SK-N-SH (cell line): ENCODE measurements at regions not wholly inside any gene's neighbourhood (a gene's known extent, or its start where the extent isn't known, plus 50 kb on each side); places are given as distances from the start of the nearest gene placed in this dataset.

ENCODE experiments used
- CTCF ChIA-PET: fragments of 300-600, 350-600 bp; formaldehyde crosslinking; extraction: SDS; loops from one replicate; lab custom pipeline; 2021; lab: Yijun Ruan, JAX
- POLR2A ChIA-PET: fragments of 350-600 bp; sonication (Branson Sonifier 250); formaldehyde crosslinking; extraction: SDS; loops from one replicate; lab custom pipeline; 2020; ENCODE audit warnings: antibody characterized with exemption, inconsistent platforms; lab: Yijun Ruan, JAX
- DNase-seq: peaks from one replicate; pipeline ENCODE4 v3.0.0; 2012
- H2AFZ ChIP-seq: fragments of 200-600 bp; sonication (generic); 2 replicates; pipeline ENCODE4 v1.8.1; 2016; ENCODE audit warnings: antibody characterized with exemption, mild to moderate bottlenecking, low read depth
- H3F3A ChIP-seq: fragments of 200-600 bp; sonication (generic); replicated peaks from 2 replicates; pipeline ENCODE3; 2016; ENCODE audit warnings: antibody characterized with exemption, mild to moderate bottlenecking; ENCODE audit not compliant: insufficient read depth
- H3K27ac ChIP-seq, 2 experiments: fragments of 200-500 bp in 1 of 2; fragments of 200-600 bp in 1 of 2; sonication (Bioruptor generic) in 1 of 2; sonication (generic), shearing (Covaris generic) in 1 of 2; 2 replicates each; pipeline versions ENCODE4 v1.5.1 to v1.6.1; 2014 to 2016; ENCODE audit warnings: low read depth in 2 of 2, inconsistent platforms in 1 of 2, low read length in 1 of 2, mild to moderate bottlenecking in 1 of 2, mixed read lengths in 1 of 2
- H3K27me3 ChIP-seq: fragments of 200-600 bp; sonication (generic), shearing (Covaris generic); 2 replicates; pipeline ENCODE4 v1.6.1; 2016; ENCODE audit warnings: mixed run types; ENCODE audit not compliant: insufficient read depth
- H3K36me3 ChIP-seq, 2 experiments: fragments of 200-500 bp in 1 of 2; fragments of 200-600 bp in 1 of 2; sonication (Bioruptor generic) in 1 of 2; sonication (generic) in 1 of 2; replicated peaks in 1 of 2; 2 replicates each; pipeline versions ENCODE3 to v1.5.1; 2014 to 2016; ENCODE audit warnings: low read length in 1 of 2, mild to moderate bottlenecking in 1 of 2; ENCODE audit not compliant: insufficient read depth in 2 of 2, control insufficient read depth in 1 of 2
- H3K4me1 ChIP-seq, 2 experiments: fragments of 200-500 bp in 1 of 2; fragments of 200-600 bp in 1 of 2; sonication (Bioruptor generic) in 1 of 2; sonication (generic), shearing (Covaris generic) in 1 of 2; 2 replicates each; pipeline versions ENCODE4 v1.5.1 to v1.6.1; 2014 to 2016; ENCODE audit warnings: low read depth in 1 of 2, low read length in 1 of 2, mixed run types in 1 of 2; ENCODE audit not compliant: insufficient read depth in 2 of 2, control insufficient read depth in 1 of 2
- H3K4me2 ChIP-seq: fragments of 200-600 bp; sonication (generic), shearing (Covaris generic); 2 replicates; pipeline ENCODE4 v1.6.1; 2017; ENCODE audit warnings: mixed run types
- H3K4me3 ChIP-seq, 2 experiments: fragments of 200-500 bp in 1 of 2; fragments of 200-600 bp in 1 of 2; sonication (Bioruptor generic) in 1 of 2; sonication (generic), shearing (Covaris generic) in 1 of 2; 2 replicates each; pipeline versions ENCODE4 v1.5.1 to v1.8.1; 2014 to 2016; ENCODE audit warnings: low read depth in 2 of 2, inconsistent platforms in 1 of 2, low read length in 1 of 2, mild to moderate bottlenecking in 1 of 2, mixed read lengths in 1 of 2, moderate library complexity in 1 of 2
- H3K79me2 ChIP-seq: fragments of 200-600 bp; sonication (generic); 2 replicates; pipeline ENCODE4 v1.8.1; 2017; ENCODE audit warnings: mild to moderate bottlenecking; ENCODE audit not compliant: insufficient read depth
- H3K9ac ChIP-seq: fragments of 200-600 bp; sonication (generic); 2 replicates; pipeline ENCODE4 v1.6.1; 2017; ENCODE audit warnings: mixed run types
- H3K9me2 ChIP-seq: fragments of 200-600 bp; sonication (generic); 2 replicates; pipeline ENCODE4 v1.6.1; 2017; ENCODE audit warnings: mixed run types
- H3K9me3 ChIP-seq: fragments of 200-600 bp; sonication (generic); 2 replicates; pipeline ENCODE4 v1.6.1; 2017; ENCODE audit warnings: mixed run types, mild to moderate bottlenecking, moderate library complexity
- H4K20me1 ChIP-seq: fragments of 200-600 bp; sonication (generic); 2 replicates; pipeline ENCODE4 v1.6.1; 2017; ENCODE audit warnings: mild to moderate bottlenecking, mixed run types; ENCODE audit not compliant: insufficient read depth
- EZH2phosphoT487 ChIP-seq: fragments of 200-600 bp; sonication (generic); IDR thresholded peaks from 2 replicates; pipeline ENCODE4 v1.6.1; 2017; ENCODE audit warnings: low read depth, mixed run types, mild to moderate bottlenecking, antibody characterized with exemption, moderate library complexity, borderline replicate concordance
- FOXJ3 ChIP-seq: sonication (generic); formaldehyde crosslinking; IDR thresholded peaks from 2 replicates; pipeline ENCODE4 v1.5.1; 2020; ENCODE audit warnings: mild to moderate bottlenecking, missing genetic modification reagents
- FOXM1 ChIP-seq: IDR thresholded peaks from 2 replicates; pipeline ENCODE4 v1.4.0; 2012; ENCODE audit warnings: low read depth, mild to moderate bottlenecking
- GATA2 ChIP-seq: sonication (generic); formaldehyde crosslinking; IDR thresholded peaks from 2 replicates; pipeline ENCODE4 v1.5.0; 2020; ENCODE audit warnings: mild to moderate bottlenecking, missing genetic modification reagents
- IRF3 ChIP-seq: fragments of 150-350 bp; IDR thresholded peaks from 2 replicates; pipeline ENCODE4 v1.6.1; 2016; ENCODE audit warnings: mild to moderate bottlenecking, low read depth, low read length
- PBX3 ChIP-seq: IDR thresholded peaks from 2 replicates; pipeline ENCODE4; 2012
- POLR2AphosphoS5 ChIP-seq: IDR thresholded peaks from 2 replicates; pipeline ENCODE4 v1.6.1; 2012; ENCODE audit warnings: low read depth, low read length
- RAD21 ChIP-seq: IDR thresholded peaks from 2 replicates; pipeline ENCODE4 v1.6.1; 2012; ENCODE audit warnings: mild to moderate bottlenecking, low read length
- RCOR1 ChIP-seq: fragments of 150-350 bp; IDR thresholded peaks from 2 replicates; pipeline ENCODE4 v1.6.1; 2017; ENCODE audit warnings: antibody characterized with exemption, low read length
- SIN3A ChIP-seq: IDR thresholded peaks from 2 replicates; pipeline ENCODE4 v1.6.1; 2012; ENCODE audit warnings: low read depth, mild to moderate bottlenecking, low read length, moderate library complexity, borderline replicate concordance
- SMC3 ChIP-seq: IDR thresholded peaks from 2 replicates; pipeline ENCODE4 v1.6.1; 2012; ENCODE audit warnings: low read depth, low read length, improper control_type of control experiment
- TAF1 ChIP-seq: IDR thresholded peaks from 2 replicates; pipeline ENCODE4 v1.6.1; 2012; ENCODE audit warnings: low read depth, mild to moderate bottlenecking, low read length, moderate library complexity, borderline replicate concordance
- TCF12 ChIP-seq: IDR thresholded peaks from 2 replicates; pipeline ENCODE4 v1.4.0; 2012
- USF1 ChIP-seq: IDR thresholded peaks from 2 replicates; pipeline ENCODE4 v1.4.0; 2012; ENCODE audit warnings: low read depth, borderline replicate concordance
- WGBS: methylation state at CpG from one replicate; pipeline ENCODE4 v1.1.6; 2017; ENCODE audit warnings: low lambda C conversion rate; 5-methylcytosine and 5-hydroxymethylcytosine counted together

- Histone ChIP-seq H3K4me2 (no peak overlapping the region), H3K9me2 (no peaks in the 10 kb centered on the region), H2AFZ (no peak overlapping the region), H3K27me3 (peaks cover 6% of the 10 kb centered on the region; the same call in 1 of the 2 replicates), H4K20me1 (no peaks in the 10 kb centered on the region), H3F3A (no peaks in the 10 kb centered on the region), H3K79me2 (no peaks in the 10 kb centered on the region), H3K36me3 (no peaks in the 10 kb centered on the region), H3K4me3 (no peak overlapping the region), H3K9ac (no peak overlapping the region), H3K9me3 (no peaks in the 10 kb centered on the region), H3K4me1 (no peaks in the 10 kb centered on the region), H3K27ac (no peak overlapping the region)
- no peak for DNase-seq
- CTCF ChIA-PET, result interaction anchor here (1.1 to 1.6 kb wide), 2 partner anchors 20 to 667 kb away, joined by 3 to 5 read pairs; no protein-coding TSS in a partner anchor
- TF ChIP-seq SMC3, result no peak
- no peak for TF ChIP-seq GATA2 (CRISPR knock-in tag)
- no peak for TF ChIP-seq TAF1
- no peak for TF ChIP-seq TCF12
- no peak for TF ChIP-seq FOXM1
- TF ChIP-seq IRF3, result no peak
- TF ChIP-seq PBX3, result no peak
- TF ChIP-seq RCOR1, result no peak
- TF ChIP-seq RAD21, result no peak
- 19% methylated on average over 3 of the region's 3 CpGs for WGBS
- POLR2A ChIA-PET, result no interaction called here
Measured at GRCh38 chr6:137981758-137982157, 114.7 kb downstream of the TNFAIP3 start.

- CTCF ChIA-PET, result interaction anchor here (1.6 kb wide), 1 partner anchor 19 kb away, joined by 5 read pairs; no protein-coding TSS in a partner anchor
- Histone ChIP-seq H3K9ac (no peak overlapping the region), H3K36me3 (no peaks in the 10 kb centered on the region), H3K79me2 (no peaks in the 10 kb centered on the region), H3K27ac (no peak overlapping the region), H2AFZ (no peak overlapping the region), H3K4me2 (no peak overlapping the region), H3K4me3 (no peak overlapping the region), H3K4me1 (no peaks in the 10 kb centered on the region), H3K9me2 (no peaks in the 10 kb centered on the region), H3K27me3 (peaks cover 6% of the 10 kb centered on the region; the same call in 1 of the 2 replicates), H3F3A (no peaks in the 10 kb centered on the region), H4K20me1 (no peaks in the 10 kb centered on the region), H3K9me3 (no peaks in the 10 kb centered on the region)
- no peak for DNase-seq
- POLR2A ChIA-PET, result no interaction called here
- WGBS, result 4% methylated on average over 12 of the region's 12 CpGs
- TF ChIP-seq FOXJ3 (CRISPR knock-in tag) (no peak), FOXM1 (no peak), USF1 (no peak), EZH2phosphoT487 (no peak), SIN3A (no peak), POLR2AphosphoS5 (no peak)
Measured at GRCh38 chr6:137982418-137983189, 115.5 kb downstream of the TNFAIP3 start.
